GM04504 (cell line): ENCODE measurements at regions not wholly inside any gene's neighbourhood (a gene's known extent, or its start where the extent isn't known, plus 50 kb on each side); places are given as distances from the start of the nearest gene placed in this dataset.

Experiments used
- DNase-seq: peaks from one replicate; pipeline ENCODE4 v3.0.0-alpha.2; 2012; ENCODE audit warnings: low read depth

DNA sequence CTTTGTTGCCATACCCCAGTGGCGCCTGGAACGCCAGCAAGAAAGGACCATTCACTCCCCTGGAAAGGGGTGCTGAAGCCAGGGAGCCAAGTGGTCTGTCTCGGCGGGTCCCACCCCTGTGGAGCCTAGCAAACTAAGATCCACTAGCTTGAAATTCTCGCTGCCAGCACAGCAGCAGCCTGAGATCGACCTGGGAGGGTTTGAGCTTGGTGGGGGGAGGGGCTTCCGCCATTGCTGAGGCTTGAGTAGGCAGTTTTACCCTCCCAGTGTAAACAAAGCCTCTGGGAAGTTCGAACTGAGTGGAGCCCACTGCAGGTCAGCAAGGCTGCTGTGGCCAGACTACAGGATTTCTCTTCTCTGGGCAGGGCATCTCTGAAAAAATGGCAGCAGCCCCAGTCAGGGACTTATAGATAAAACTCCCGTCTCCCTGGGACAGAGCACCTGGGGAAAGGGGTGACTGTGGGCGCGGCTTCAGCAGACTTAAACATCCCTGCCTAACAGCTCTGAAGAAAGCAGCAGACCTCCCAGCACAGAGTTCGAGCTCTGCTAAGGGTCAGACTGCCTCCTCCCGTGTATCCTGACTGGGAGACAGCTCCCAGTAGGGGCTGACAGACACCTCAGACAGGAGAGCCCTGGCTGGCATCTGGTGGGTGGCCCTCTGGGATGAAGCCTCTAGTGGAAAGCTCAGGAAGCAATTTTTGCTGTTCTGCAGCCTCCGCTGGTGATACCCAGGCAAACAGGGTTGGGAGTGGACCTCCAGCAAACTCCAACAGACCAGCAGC is 281.1 kb upstream of the SP4 start:
- DNase-seq = no peak

DNA sequence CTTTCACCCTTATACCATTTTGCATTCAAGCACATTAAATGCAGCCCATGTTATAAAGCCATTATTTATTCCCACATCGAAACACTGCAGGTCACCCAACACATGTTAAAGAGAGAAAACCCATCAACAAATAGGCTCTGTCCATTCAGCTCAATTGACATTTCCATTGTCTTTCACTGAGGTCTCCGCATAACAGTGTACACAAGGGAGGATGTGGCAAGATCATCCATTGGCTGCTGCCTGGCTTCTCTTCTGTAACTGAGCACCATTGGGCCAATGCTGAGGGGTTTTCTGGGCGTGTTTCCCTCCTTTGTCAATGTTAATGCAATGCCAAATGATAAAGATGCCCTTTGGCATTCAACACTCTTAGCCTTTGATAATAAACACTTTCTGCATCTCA is 278.1 kb upstream of the SP4 start:
- DNase-seq = no peak

DNA sequence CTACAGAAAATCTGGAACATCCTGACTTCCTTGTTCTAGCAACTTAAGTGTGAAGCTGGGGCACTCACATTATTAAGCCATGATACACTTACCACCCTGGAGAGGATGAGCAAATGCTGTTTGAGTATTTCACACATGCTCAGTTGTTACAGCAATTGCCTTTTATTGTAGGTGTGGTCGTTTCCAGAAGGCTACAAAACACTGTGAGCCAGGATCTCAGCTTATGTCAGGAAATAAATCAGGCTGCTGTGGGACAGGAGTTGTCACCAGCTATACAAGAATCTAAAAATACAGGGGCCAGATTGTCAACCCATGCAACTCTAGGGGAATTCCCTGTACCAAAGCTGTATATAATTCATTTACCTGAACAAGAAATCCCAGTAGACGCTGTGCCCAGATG is 273.3 kb upstream of the SP4 start:
- DNase-seq = no peak

DNA sequence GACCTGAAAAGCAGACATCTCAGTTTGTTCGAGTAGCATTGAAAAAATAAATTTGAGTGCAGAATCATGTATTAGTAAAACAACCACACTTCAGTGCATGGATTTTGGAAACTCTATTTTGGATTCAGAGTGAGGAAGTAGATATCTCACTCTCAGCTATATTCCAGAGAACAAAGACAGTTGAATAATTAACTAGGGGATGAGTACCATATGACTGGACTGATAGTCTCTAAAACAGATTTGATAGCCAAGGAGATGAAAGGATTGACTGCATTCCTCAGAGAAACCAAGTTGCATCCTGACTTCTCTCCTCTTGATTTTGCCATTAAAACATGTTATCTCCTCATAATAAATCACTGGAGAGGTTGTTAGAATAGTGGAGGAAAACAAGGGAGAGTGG is 268.4 kb upstream of the SP4 start:
- DNase-seq = no peak

DNA sequence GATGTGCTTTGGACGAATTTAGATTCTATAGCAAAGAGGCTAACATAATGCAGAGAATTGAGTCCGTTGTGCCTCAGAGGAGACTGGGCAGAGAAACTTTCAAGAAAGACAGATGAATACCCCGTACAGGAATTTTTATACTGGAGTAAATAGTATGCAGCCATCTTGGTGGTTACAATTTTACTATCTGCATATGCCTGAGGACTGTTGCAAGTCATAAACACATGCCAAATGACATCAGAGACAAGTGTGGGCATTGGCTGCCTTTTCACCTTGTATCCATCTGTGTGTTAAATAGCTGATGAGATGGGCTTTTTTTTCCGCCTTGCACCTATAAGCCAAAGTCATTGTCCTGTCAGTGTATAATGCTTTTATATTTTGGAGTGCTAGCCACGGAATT is 267.5 kb upstream of the SP4 start:
- no peak for DNase-seq

DNA sequence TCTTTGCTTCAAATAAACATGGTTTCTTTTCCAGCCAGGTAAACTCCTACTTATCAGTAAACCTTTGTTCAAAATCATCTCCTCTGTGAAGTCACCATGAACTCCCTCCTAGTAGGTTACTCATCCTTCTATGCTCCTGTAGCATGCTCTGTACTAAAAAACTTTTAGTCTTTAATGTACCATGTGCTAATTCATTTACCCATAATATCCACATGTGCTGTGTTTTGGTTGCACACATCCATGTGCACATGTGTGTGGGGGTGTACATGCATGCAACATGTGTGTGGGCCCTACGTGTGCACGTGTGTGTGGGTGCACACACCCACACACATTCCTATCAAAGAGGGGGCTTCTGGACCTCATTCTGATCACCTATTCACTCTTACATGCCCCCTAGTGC is 259.9 kb upstream of the SP4 start:
- DNase-seq = no peak

DNA sequence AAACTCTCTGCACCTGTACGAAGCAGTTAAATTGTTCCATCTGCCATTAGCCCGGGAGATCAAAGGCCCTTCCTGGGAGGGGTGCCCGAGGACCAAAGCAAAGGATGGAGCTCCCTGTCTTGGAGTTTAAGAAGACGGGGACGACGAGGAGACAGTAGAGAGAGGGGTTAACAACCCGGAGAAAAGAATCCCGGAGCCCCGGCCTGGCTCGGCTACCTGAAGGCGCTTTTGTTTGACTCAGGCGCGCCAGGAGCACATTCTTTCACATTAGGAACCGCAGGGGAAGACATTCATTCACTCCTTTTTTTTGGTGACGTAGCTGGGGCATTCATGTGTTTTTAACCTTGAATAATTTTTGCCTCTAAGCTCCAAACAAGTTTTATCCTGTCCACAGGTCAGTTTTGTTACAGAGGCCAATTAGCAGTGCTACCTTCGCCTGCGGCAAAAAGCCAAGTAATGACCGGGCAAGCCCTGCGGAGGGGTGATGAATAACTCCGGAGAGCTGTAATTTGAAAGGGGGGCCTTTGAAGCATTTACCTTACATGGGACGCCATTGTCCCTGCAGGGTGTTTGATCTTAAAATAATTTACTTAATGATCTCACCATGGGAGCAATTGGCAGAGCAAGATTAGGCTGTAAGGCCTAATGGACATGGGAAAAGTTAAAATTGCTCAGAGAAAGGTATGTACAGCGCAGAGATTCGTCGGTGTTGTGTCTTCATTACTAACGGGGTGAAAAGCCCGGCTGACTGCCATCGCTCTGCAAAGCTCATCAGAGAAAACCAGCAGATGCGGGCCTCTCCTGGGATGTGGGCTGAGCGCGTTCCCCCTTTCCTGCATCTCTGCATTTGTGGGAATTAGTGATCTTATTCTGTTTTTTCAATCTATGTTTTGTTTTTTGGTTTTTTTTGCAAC is 258.0 kb upstream of the SP4 start:
- no peak for DNase-seq

DNA sequence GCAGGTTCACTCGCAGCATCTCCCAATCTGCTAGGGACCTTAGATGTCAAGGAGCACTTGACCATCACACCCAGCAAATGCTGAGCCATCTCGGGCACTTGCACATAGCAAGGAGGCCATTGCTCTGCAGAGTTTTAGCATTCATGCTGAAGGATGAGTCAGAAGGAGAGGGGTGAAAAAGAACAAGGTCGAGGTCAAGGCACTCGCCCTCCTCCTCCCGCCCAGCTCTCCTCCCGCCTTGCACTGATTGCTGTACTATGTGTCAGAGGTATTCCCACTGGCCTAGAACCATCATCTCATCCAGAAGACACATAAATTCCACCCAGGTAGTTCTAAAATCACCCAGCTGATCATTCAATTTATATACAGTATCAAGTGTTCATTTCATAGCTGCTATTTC is 255.1 kb upstream of the SP4 start:
- no peak for DNase-seq

DNA sequence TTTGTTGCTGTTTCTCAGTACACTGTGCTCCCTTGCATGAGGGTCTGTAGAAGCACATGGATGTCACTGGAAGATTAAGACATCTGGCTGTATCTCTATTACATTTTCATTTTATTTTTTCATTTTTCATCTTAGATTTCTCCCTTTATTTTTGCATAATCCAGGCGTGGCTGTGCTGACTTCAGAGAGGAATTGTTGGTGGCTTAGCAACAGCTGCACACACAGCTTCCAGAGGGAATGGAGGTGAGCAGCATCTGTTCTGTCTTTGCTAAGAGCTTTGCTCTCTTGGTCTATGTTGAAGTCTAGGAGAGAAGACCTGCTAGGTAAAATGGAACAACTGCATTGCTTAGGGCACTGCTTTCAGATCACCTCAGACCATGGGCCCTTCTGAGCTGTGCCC is 254.4 kb upstream of the SP4 start:
- DNase-seq = no peak

DNA sequence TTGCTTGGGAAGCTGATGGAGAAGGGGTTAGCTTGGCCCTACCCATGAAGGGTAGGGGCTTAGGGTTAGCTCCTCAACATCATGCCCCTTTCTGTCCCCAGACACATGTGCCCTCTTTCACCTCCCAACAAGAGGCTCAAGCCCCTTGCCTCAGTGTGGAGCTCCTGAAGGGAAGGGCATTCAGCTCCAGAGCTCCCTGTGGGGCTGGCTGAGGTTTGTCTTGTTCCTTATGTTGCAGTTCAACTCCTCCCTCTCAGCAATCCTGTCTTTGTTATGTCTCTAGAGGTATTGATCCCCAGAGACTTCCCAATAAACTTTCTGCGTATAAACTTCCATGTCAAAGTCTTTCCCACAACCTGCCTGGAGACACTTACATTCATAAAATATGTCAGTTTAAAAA is 252.2 kb upstream of the SP4 start:
- DNase-seq = no peak

DNA sequence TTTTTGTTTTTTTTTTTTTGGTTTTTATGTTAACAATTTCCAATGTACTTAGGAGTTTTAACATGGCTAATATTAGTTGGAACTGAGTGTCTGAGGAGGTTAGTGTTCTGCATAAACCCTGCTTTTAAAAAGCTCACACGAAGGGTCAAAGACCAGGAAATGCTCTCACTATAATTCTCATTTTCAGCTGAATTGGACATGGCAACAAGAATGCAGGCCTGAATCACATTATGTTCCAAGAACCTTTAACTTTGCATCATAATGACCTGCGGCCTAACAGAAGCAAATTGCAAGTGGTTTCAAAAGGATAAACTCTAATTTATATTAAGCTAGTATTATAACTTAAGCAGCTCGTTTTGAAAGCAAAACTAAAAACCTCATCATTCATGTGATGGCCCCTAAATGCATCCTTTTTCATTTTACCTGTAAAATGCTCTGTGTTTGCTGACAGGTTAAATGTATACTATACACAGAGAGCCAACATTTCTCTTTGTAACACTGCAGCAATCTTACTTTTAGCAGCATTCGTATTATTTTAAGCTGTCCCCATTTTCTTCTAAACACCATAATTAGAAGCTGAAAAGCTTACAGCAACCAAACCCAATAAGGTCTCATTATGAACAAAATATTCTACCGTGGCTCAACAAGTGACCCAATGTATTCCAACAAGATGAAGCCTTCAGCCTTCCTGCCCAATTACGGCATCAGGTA is 242.8 kb upstream of the SP4 start:
- DNase-seq = no peak

DNA sequence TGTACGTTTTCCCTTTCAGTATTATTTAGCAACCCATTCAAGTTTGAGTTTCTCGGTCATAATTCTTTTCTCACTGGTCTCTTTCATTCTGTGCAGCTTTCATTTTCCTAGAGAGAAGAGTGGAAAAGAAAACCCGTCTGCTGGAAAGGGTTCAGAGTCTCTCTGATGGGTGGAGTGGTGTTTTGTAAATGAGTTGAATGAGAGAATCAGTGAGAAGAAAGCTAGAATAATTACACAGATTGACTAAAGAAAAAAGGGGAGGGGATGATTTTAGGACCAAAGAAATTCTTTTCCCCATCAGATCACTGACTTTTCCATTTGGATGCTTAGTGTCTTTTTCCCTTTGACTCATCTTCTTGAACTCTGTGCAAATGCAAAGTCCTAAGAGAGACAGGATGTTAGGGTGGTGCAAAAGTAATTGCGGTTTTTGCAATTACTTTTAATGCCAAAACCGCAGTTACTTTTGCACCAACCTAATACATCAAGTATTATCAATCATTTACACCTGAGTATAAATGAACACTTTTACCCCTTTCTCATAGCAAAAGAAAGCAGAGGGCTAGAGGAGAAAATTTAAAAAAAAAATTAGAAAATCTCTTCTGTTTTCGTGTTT is 242.1 kb upstream of the SP4 start:
- DNase-seq = no peak

DNA sequence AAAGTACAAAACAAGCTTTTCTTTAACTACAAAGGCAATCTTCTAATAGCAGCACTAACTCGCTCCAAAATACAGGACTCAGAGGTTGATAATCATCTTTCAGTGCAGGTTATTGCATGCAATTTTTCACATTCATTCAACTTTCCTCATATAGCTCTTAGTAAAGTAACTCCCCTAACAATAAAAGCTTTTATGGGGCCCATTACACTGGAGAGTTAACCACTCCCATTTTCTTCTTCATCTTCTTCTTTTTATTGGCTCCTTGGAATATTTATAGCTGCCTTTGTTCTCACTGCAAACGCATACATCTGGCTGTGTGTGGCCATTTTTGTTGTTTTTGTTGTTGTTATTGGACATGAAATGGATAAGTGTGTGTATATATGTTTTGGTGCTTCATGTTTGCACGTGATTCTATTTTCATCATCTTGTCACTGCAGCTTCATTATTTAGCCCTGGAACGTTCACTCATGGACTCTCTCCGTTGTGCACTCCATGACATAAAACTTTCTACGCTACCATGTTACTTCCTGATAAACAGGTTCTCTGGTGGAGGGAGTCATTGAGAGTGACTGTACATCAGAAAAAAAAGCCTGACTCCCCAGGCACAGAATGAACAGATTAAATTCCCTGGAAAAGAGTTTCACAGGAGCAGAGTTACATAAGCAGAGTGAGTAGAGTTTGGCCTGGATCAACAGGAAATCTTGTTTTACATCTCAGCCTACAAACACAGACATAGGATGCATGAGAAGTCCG is 236.4 kb upstream of the SP4 start:
- DNase-seq = no peak

DNA sequence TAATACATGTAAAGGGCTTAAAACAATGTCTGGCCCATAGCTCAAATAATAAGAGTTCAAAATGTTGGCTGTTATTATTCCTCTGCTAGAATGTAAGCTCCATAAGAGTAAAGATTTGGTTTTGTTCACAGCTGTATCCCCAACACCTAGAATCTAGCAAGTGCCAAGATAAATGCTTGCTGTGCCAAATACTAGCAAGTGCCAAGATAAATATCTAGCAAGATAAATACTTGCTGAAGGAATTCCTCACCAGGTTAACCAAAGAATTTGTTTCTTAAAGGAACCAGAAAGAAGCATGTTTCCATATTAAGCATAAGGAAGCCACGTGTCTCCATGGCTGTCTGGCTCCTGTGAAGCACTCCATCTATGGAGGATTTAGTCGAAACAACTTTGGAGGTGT is 235.2 kb upstream of the SP4 start:
- DNase-seq = no peak

DNA sequence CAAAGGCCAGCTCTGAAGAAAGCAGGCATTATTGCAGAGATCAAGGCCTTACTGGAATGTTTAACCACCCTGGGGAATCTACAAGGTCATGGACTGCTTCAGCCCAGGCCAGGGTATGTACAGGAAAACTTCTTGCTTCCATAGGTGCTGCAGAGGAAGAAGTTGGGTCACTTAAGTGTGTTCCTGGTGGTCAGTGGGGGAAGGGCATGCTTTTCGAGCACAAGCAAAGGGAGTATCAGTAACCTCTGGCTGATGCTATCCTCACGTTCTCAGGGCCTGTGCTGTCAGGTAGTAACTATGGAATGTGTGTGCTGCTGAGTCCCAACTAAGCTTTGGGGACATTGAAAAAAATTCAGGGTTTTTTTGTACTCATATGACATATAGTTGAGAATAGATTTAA is 234.0 kb upstream of the SP4 start:
- DNase-seq = no peak

DNA sequence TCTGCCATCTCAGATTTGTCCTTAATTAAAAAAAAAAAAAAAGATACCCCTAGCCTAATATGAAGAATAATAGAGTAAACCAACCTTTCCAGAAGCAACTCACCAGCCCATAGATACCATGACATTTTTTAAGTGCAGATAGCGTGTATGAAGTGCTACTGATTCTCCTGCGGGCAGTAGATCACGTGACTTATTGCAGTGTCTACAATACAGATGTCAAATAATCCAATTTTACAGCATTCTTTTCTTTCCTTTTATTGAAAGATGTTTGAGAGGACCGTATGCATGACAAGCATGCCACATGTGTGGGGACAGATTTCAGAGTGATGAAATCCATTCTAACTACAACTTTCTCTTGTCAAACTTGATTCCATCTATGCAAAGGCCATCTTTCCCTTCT is 232.9 kb upstream of the SP4 start:
- DNase-seq = no peak

DNA sequence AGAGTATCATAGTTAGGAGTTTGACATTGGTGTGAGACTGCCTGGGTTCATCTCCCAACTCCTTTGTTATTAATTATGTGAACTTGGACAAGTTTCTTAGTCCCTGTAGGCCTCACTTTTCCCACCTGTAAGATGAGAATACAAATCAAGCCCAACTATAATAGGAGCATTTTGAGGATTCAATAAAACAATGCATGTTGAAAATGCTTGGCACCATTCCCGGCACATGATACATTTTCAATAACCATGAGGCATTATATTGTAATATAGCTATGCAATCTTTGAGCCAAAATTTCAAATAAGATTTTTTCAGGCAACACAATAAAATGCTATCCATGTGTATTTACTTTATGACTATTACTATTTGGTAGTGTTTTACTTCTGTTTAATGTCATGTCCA is 229.0 kb upstream of the SP4 start:
- DNase-seq = no peak

DNA sequence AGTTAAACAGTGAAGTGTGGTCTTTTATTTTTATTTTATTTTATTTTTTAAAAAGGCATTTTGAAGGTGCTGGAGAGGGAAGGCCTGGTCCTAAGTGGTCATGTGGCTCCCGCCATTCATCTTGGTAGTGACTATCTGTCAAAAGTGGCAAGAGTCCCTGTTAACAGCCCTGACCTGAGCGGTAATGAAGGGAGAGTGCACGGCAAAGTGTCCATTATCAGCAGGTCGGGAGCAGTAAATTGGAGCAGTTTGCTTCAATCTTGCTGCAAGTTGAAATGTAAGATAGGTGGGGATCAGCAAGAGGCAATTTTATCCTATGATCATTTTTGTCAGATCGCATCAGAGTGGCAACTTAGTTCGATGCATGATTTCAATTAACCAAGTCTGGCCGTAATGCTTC is 227.4 kb upstream of the SP4 start:
- DNase-seq = no peak

DNA sequence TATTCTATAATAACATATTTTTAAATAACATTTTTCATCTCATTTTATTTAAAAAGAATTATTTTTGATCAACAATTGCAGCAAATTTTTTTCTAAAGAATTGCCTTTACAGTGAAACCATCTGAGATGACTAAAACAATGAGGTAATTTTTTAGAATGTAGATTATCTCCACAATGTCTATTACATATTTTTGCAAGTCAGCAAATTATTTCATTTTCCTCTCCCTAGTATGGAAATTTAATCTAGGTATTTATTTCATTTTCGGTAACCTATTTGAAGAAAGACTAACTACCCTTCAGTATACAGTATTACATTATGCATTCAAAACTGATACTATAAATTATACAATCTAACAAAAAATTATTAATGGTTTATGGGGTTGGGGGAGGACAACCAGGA is 213.2 kb upstream of the SP4 start:
- DNase-seq = no peak

DNA sequence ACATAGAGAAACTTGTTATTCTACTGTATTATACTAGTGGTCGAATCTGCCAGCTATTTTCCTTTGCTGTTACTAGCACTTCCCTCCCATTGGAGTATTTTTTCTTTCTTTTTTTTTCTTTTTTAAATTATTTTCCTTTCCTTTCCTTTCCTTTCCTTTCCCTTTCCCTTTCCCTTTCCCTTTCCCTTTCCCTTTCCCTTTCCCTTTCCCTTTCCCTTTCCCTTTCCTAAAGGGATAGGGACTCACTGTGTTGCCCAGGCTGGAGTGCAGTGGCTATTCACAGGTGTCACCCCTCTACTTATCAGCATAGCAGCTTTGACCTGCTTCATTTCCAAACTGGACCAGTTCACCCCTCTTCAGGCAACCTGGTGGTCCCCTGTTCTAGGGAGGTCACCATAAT is 212.6 kb upstream of the SP4 start:
- no peak for DNase-seq

DNA sequence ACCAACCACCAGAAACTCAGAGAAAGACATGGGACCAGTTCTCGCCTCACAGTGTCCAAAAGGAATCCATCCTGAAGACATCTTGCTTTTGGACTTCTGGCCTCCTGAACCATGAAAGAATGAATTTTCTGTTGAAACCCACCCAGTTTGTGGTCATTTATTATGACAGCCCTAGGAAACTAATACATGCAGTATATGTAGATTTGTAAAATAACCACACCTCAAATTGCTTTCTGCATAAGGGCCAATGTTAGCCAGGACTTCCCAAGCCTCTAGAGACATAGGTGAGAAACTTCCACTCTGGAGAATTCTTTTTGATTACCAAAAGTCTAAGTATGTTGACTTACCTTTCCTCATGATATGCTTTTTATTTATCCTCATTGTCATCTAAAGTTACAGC is 210.5 kb upstream of the SP4 start:
- no peak for DNase-seq

DNA sequence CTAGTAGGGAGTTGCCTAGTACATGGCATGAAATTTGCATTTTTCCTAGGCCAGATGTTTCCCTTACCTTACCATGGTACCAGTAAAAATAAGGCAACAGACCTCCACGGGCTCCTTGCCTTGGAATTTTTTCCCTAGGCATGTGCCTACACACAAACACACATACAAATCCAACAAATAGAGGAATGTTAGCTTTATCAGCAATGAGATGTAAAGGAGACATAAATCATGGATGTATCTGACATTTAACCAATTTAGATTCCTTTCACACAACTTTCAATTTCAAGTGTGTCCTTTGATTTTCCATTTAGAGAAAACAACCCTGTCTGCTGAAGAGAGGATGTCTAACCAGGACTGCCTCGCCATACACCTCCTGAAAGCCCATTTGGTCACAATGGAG is 209.7 kb upstream of the SP4 start:
- DNase-seq = no peak
